ENCODE measurements at regions not wholly inside any gene's neighbourhood (a gene's known extent, or its start where the extent isn't known, plus 50 kb on each side); places are given as distances from the start of the nearest gene placed in this dataset.

DNA sequence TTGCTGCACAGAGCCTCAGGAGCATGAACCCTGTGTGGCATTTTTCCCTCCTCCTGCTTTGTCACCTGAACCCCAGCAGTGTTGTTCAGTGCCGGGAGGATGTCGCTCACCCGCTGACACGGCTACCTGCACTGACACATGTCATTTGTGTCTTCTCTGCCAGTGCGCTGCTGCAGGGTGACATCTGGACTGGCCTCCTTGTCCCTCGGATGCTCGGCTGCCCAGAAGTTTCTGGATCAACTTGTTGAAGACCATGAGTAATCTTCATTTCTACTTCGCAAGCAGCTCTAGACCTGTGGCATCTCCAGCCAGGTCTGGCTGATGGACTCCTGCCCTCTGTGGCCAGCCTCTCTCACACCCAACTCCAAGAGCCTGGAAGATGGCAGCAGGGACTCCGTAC is 311.1 kb upstream of the C2CD4B start:
- H3K9me3 ChIP-seq (ENCODE audit: control insufficient read depth, low read length): no peaks in the 10 kb centered on the region
- H3K36me3 ChIP-seq (ENCODE audit: control insufficient read depth, insufficient read depth, low read length): no peaks in the 10 kb centered on the region
- TF ChIP-seq, protein P1, sequence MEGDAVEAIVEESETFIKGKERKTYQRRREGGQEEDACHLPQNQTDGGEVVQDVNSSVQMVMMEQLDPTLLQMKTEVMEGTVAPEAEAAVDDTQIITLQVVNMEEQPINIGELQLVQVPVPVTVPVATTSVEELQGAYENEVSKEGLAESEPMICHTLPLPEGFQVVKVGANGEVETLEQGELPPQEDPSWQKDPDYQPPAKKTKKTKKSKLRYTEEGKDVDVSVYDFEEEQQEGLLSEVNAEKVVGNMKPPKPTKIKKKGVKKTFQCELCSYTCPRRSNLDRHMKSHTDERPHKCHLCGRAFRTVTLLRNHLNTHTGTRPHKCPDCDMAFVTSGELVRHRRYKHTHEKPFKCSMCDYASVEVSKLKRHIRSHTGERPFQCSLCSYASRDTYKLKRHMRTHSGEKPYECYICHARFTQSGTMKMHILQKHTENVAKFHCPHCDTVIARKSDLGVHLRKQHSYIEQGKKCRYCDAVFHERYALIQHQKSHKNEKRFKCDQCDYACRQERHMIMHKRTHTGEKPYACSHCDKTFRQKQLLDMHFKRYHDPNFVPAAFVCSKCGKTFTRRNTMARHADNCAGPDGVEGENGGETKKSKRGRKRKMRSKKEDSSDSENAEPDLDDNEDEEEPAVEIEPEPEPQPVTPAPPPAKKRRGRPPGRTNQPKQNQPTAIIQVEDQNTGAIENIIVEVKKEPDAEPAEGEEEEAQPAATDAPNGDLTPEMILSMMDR (IDR thresholded peaks at IDR 0.05): no peak
- H3K79me2 ChIP-seq: no peaks in the 10 kb centered on the region
- no peak overlapping the region for H2AFZ ChIP-seq
- no peaks in the 10 kb centered on the region for H3K4me1 ChIP-seq
- no peaks in the 10 kb centered on the region for H3K27me3 ChIP-seq (ENCODE audit: control insufficient read depth, insufficient read depth, low read length)
- H3K4me3 ChIP-seq (ENCODE audit: low read depth, low read length): no peak overlapping the region
- H3K4me2 ChIP-seq (ENCODE audit: low read length): no peak overlapping the region
- H3K27ac ChIP-seq: no peak overlapping the region
- no peak overlapping the region for H3K9ac ChIP-seq

DNA sequence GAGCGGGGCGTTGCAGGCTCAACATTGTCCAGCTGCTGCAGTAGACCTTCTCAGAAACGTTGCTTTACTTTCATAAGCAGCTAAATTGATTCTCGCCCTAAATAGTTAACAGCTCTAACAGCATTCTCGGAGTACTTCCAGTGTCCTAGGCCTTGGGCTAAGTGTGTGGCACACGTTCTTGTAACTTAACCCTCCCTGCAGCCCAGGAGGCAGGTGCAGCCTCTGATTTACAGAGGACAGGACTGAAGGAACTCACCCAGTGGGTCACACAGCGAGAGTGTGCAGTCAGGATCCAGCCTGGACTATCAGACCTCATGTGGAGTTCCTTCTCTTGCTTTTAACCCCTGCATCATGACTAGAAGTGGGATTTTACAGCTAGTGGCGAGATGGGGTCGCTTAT is 312.8 kb upstream of the C2CD4B start:
- no peaks in the 10 kb centered on the region for H3K79me2 ChIP-seq
- no peak overlapping the region for H2AFZ ChIP-seq
- H3K9ac ChIP-seq: no peak overlapping the region
- no peaks in the 10 kb centered on the region for H3K9me3 ChIP-seq (ENCODE audit: control insufficient read depth, low read length)
- no peak overlapping the region for H3K4me3 ChIP-seq (ENCODE audit: low read depth, low read length)
- H3K27me3 ChIP-seq (ENCODE audit: control insufficient read depth, insufficient read depth, low read length): no peaks in the 10 kb centered on the region
- TF ChIP-seq, protein P1 (IDR thresholded peaks at IDR 0.05): no peak
- no peaks in the 10 kb centered on the region for H3K36me3 ChIP-seq (ENCODE audit: control insufficient read depth, insufficient read depth, low read length)
- H3K27ac ChIP-seq: no peak overlapping the region
- H3K4me1 ChIP-seq: no peaks in the 10 kb centered on the region
- H3K4me2 ChIP-seq (ENCODE audit: low read length): no peak overlapping the region

DNA sequence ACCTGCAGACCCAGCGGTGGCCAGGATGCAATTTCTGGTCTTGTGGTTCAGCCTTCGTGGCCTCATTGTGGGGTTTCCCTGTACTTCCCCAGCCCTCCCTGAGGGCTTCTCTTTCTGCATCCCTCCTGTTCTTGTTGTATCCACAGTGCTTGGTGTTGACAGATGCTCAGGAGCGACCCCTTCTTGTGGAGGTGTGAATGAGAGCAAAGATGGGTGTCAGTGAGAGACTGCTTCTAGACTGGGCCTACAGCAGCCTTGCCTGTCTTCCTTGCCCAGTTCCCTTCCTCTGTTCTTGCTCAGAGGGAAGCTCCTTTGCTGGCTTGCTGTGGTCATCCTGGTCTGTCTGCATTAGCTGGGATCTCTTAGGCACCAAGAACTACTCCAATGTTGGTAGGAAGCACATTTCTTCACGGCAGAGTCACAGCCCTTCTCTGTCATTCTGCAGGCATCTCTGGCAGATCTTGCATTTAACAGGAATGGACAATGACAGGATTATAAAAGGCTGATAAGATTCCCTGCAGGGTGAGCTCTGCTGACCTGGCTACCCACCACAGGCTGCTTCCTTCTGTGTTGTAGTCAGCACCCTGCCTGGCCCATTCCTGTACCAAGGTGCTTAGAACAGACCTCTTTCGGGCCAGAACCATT is 317.8 kb upstream of the C2CD4B start:
- Histone ChIP-seq H3K9ac (no peak overlapping the region), H2AFZ (no peak overlapping the region), H3K27ac (no peak overlapping the region), H3K27me3 (ENCODE audit: control insufficient read depth, insufficient read depth, low read length) (no peaks in the 10 kb centered on the region), H3K36me3 (ENCODE audit: control insufficient read depth, insufficient read depth, low read length) (no peaks in the 10 kb centered on the region), H3K4me1 (no peaks in the 10 kb centered on the region), H3K4me2 (ENCODE audit: low read length) (no peak overlapping the region), H3K79me2 (no peaks in the 10 kb centered on the region), H3K9me3 (ENCODE audit: control insufficient read depth, low read length) (no peaks in the 10 kb centered on the region), H3K4me3 (ENCODE audit: low read depth, low read length) (no peak overlapping the region)
- TF ChIP-seq, protein P1 (IDR thresholded peaks at IDR 0.05): no peak

DNA sequence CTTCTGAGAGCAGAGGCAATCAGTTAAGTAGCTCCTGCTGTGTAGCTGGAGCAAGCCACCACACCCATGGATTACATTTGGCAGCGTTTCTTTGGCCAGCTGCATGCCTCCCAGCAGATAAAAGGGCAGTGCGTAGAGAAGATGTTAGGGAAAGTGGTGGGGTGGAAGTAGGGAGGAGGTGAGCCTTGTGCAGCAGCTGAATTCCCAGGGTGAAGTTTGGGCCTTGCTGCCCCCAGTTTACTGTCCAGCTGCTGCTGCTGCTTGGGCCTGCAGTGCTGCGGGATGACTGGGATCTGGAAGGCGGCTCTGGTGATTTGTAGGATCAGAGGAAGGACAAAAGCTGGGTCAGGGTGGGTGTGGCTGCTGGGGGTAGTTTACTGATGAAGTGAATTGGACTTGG is 318.7 kb upstream of the C2CD4B start:
- Histone ChIP-seq H3K9me3 (ENCODE audit: control insufficient read depth, low read length) (no peaks in the 10 kb centered on the region), H3K79me2 (no peaks in the 10 kb centered on the region), H3K27me3 (ENCODE audit: control insufficient read depth, insufficient read depth, low read length) (no peaks in the 10 kb centered on the region), H3K27ac (no peak overlapping the region), H3K36me3 (ENCODE audit: control insufficient read depth, insufficient read depth, low read length) (no peaks in the 10 kb centered on the region), H2AFZ (no peak overlapping the region), H3K4me3 (ENCODE audit: low read depth, low read length) (no peak overlapping the region), H3K4me1 (no peaks in the 10 kb centered on the region), H3K4me2 (ENCODE audit: low read length) (no peak overlapping the region), H3K9ac (no peak overlapping the region)
- TF ChIP-seq, protein P1 (IDR thresholded peaks at IDR 0.05): no peak

DNA sequence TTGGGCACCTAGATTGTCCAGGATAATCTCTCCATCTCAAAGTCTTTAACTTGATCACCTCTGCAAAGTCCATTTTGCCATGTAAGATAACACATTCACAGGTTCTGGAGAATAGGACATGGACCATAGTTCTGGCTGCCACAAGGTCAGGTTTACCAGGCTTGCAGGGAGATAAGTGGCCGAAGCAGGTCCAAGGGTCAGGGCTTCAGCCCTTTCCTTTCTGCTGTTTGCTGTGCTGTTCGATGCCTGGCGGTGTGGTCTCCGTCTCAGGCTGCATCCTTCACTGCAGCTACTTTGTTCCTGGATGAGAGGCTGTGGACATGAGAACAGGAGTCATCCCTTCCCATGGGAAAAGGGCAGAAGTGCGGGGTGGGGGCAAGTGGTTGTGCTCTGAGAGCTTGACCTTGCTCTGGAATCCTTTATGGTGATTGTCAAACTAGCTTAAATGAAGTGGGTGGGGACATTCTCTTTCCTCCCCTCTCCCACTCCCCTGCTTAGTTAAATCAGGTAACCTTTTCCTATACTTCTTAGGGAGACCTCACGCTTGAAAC is 320.2 kb upstream of the C2CD4B start:
- no peak overlapping the region for H3K9ac ChIP-seq
- no peak overlapping the region for H3K27ac ChIP-seq
- H3K36me3 ChIP-seq (ENCODE audit: control insufficient read depth, insufficient read depth, low read length): no peaks in the 10 kb centered on the region
- H3K4me3 ChIP-seq (ENCODE audit: low read depth, low read length): no peak overlapping the region
- H3K9me3 ChIP-seq (ENCODE audit: control insufficient read depth, low read length): no peaks in the 10 kb centered on the region
- H2AFZ ChIP-seq: no peak overlapping the region
- H3K4me1 ChIP-seq: no peaks in the 10 kb centered on the region
- no peaks in the 10 kb centered on the region for H3K79me2 ChIP-seq
- TF ChIP-seq, protein P1 (IDR thresholded peaks at IDR 0.05): no peak
- H3K27me3 ChIP-seq (ENCODE audit: control insufficient read depth, insufficient read depth, low read length): no peaks in the 10 kb centered on the region
- H3K4me2 ChIP-seq (ENCODE audit: low read length): no peak overlapping the region
